GM18505 (cell line): ENCODE measurements at regions not wholly inside any gene's neighbourhood (a gene's known extent, or its start where the extent isn't known, plus 50 kb on each side); places are given as distances from the start of the nearest gene placed in this dataset.

ENCODE experiments used
- ATAC-seq: cut with Tn5 transposase; IDR thresholded peaks from one replicate; pipeline ENCODE4 v1.9.1; 2021; ENCODE audit not compliant: unreplicated experiment
- POLR2A ChIP-seq: IDR thresholded peaks from 4 replicates; pipeline ENCODE4 v1.6.1; 2011; ENCODE audit warnings: borderline replicate concordance; ENCODE audit not compliant: insufficient read depth, insufficient read length; ENCODE audit errors: extremely low read depth

DNA sequence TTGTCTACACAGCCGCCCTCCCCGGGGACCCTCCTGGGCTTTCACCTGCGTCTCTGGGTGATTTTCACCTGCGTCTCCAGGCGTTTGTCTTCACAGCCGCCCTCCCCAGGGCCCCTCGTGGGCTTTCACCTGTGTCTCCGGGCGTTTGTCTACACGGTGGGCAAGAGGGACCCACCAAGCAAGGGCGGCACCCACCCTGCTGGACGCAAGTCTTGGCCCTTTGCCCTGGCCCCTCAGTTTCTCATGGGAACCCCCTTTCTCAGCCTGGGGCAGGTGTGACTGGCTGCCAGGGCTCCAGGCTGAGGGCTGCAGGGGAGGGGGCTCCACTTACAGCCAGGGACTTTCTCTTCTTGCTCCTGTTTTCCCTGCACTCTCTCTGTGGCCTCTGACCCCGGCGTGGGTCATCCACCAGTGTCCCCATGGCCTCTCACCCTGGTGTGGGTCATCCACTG lies 68.6 kb upstream of the GALNT9 start:
- no peak for ATAC-seq
- TF ChIP-seq POLR2A = no peak

DNA sequence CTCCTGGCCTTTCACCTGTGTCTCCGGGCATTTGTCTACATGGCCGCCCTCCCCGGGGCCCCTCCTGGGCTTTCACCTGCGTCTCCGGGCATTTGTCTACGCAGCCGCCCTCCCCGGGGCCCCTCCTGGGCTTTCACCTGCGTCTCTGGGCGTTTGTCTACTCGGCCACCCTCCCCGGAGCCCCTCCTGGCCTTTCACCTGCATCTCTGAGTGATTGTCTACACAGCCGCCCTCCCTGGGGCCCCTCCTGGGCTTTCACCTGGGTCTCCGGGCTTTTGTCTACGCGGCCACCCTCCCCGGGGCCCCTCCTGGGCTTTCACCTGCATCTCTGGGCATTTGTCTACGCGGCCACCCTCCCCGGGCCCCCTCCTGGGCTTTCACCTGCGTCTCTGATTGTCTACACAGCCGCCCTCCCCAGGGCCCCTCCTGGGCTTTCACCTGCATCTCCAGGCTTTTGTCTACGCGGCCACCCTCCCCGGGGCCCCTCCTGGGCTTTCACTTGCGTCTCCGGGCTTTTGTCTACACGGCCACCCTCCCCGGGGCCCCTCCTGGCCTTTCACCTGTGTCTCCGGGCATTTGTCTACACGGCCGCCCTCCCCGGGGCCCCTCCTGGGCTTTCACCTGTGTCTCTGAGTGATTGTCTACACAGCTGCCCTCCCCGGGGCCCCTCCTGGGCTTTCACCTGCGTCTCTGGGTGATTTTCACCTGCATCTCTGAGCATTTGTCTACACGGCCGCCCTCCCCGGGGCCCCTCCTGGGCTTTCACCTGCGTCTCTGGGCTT lies 68.0 kb upstream of the GALNT9 start:
- ATAC-seq = no peak

DNA sequence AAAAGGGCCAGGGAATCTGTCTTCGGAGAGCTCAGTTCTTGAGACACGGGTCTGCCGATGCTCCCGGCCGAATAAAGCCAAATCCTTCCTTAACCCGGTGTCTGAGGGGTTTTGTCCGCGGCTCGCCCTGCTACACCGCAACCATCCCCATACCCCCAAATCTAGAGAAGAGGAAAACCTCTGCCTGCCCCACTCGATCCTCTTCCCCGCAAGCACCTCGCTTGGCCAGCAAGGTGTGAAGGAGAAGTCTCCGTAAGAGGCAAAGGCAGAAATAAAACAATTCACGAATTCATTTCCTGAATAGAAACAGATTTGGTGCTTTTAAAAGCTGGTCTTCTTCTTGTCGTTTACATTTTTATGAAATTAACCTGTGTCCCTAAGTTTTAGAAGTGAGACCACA lies 67.3 kb upstream of the GALNT9 start:
- ATAC-seq = no peak
- TF ChIP-seq POLR2A = no peak

More for the DNA sequence above, 68.0 kb upstream of the GALNT9 start:
- TF ChIP-seq POLR2A = no peak

DNA sequence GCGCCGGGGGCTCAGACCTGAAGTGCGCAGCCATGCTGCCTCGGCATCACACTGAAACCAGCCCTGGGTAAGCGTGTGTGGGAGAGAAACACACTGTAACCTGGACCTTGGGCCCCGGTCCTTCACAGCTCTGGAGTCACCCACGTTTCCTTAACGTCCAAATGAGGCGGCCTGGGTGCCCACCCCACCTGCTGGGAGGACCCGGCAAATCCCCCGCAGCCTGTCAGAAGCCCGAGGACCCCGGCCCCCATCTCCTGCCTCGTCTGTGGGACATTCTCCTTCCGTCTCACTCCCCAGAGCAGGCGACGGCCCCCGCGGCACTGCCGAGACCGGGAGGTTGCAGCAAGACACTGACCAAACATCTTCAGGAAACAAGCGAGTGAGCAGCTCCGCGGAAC lies 66.5 kb upstream of the GALNT9 start:
- TF ChIP-seq POLR2A = no peak
- no peak for ATAC-seq

DNA sequence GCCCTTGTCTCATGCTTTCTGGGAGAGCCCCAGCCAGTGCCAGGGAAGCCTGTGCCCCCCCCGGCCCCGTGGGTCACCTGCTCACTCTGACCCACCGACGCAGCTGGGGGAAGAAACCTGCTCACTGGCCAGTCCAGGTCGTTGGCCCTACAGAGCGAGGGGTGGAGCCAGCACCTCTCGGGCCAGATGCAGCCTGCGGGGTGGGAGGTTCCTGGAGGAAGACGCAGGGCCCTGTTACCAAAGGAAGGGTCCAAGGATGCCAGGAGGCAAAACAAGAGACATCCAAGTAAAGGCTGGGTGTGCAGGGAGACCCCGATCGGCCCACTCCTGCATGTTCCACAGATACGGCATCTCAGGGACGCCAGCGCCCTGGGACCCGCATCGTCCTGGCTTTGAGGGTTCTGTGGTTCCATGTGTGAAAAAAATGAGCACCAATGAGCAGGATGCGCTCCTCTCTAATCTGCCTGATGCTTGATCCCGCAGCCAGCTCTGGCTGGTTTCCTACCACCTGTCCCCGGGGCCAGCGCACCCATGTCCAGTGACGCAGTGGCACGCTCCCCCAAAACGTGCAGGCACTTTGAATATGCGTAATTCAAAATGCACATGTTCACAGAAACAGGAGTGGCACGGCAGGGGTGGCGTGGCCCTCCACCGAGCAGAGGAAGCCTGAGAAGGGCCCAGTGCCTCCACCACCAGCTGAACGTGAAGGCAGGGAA lies 66.0 kb upstream of the GALNT9 start:
- no peak for ATAC-seq
- TF ChIP-seq POLR2A = no peak

DNA sequence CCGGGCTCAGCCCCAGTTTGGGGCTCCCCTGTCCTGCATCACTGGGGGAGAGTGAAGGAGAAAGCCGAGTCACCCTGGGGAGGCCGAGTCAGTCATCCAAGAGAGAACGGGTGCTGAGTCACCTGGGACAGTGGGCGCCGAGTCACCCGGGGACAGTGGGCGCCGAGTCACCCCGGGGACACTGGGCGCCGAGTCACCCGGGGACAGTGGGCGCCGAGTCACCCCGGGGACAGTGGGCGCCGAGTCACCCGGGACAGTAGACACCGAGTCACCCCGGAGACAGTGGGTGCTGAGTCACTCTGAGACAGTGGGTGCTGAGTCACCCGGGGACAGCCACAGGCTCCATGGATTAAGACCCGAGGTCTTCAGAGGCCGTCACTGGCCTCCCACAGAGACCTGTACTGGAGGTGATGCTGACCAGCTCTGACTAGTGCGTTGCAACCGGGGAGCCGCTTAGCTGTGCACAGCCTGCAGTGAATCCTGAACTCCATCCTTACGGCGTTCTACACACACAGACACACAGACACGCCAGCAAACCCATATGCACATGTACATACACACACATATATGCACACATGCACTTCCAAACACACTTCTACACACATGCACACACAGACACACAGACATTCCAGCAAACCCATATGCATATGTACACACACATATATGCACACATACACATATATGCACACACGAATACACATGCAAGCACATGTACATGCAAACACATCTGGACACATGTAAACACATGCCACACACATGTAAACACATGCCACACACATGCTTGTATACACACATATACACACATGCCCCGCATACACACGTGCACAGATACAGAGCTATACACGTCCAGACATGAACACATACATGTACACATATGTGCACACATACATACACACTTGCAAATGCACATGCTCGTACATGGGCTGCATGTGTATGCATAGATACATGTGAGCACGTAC lies 64.9 kb upstream of the GALNT9 start:
- ATAC-seq = no peak
- no peak for TF ChIP-seq POLR2A

DNA sequence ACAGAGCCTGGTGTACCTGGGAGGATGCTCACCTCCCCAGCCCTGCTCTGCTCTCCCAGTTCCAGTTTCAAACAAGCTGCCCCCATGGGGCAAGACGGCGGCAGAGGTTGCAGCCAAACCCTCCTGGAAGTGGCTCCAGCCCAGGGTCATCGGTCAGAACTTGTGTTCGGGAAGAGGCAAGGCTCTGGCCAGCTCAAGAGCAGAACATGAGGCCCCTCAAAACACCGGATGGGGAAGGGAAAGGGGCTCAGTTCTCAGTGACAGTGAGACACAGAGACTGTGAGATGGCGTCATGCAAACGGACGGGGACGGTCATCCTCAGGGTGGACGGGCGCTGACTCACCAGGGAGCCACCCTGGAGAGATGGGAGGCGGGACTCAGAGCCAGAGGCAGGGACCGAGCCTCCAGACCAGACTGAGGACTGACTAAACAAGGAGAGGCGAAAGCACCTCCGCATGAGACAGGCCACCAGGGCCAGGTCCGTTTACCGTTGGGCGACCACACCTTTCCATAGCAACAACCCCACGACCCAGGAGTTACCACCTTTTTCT lies 63.9 kb upstream of the GALNT9 start:
- no peak for TF ChIP-seq POLR2A
- ATAC-seq = no peak

DNA sequence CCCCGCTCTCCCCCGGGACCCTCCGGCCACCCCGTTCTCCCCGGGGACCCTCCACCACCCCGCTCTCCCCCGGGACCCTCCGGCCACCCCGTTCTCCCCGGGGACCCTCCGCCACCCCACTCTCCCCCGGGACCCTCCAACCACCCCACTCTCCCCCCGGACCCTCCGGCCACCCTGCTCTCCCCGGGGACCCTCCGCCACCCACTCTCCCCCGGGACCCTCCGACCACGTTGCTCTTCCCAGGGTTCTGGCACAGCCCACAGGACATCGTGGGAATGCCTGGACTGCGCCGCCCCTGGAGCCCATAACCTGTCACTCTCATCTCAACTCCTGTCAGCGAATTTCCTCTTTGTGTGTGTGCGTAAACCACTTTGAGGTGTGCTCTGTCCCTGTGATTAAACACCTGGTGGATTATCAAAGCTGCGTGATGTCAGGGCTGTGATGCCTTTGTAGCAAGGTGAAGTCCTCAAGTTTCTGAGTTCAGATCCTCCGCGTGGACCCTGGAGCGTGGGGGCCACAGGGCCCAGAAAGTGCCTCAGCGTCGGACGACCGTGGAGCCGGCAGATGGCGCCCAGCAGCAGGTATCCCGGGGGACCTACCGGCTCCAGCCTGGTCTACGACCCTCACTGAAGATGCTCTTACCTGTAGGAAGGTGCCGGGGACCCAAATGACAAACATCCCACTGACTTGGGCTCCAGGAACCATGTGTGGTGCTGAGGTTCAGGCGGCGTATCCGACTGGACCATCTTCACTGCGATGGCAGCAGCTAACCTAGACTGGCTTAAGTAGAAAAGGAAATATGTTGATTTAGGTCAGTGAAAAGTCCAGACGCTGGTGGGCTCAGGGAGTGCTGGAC lies 63.2 kb upstream of the GALNT9 start:
- no peak for TF ChIP-seq POLR2A
- ATAC-seq = no peak

DNA sequence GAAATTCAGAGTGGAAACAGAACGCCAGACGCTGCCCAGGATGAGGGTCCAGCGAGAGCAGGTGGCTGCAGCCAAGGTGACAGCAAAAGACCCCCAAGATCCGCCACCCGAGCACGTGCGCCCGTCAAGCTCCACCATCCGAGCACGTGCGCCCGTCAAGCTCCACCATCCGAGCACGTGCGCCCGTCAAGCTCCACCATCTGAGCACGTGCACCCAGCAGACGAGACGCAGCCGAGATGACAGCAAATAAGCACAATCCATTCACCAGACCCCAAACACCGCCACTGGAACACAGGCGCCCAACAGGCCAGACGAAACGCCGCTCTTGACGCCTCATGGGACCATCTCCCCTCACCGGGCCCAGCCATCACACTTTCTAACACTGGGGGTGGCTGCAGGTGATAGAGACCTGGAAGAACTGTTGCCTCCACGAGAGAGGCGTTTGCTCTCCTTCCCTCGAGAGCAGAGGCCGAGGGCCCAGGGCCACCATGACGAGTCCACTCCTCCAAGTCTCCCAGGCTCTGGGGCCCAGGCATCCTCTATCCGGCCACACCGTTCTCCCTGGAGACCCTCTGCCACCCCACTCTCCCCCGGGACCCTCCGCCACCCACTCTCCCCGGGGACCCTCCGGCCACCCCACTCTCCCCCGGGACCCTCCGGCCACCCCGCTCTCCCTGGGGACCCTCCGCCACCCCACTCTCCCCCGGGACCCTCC lies 62.1 kb upstream of the GALNT9 start:
- no peak for ATAC-seq
- TF ChIP-seq POLR2A = no peak

DNA sequence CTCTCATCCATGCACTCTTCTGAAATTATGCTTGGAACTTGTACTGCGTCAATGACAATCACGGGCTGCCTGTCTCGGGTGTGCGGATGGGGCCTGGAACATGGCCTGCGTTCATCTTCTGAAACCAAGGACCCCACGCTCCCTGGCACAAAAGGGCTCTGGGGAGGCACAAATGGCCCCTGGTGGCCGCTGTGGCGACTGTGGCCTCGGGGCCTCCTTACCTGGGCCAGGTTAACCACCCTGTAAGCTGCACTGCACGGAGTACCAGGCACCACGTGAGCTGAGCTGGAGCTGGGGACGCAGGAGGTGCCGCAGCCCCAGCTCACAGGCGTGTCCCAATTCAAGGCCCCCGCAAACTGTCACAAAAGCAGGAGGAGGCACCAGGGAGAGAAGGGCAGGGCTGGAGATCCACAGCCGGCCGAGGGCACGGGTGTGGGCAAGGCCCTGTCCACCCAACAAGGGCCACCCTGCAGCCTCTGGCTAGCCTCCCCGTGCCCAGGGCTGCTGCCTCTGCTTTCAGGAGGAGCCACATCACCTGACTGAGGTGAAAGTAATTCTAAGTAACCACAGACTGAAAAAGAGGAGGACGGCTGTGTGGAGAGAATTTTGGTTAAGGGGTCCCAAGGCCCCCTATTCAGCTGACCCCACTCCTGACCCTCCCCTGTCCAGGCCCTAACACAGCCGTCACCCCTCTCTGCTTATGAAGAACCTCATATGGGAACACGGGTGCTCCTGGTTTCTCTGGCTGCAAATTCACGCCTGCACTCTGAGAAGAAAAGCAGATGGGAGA lies 61.1 kb upstream of the GALNT9 start:
- TF ChIP-seq POLR2A = no peak
- ATAC-seq = no peak
